NCI-H526 treated with DMSO at 0.1 percent for 48 hours (cell line): ENCODE measurements at regions not wholly inside any gene's neighbourhood (a gene's known extent, or its start where the extent isn't known, plus 50 kb on each side); places are given as distances from the start of the nearest gene placed in this dataset.

ENCODE experiments used
- DNase-seq: peaks from one replicate; lab custom pipeline; 2025; lab: John Stamatoyannopoulos, UW

DNA sequence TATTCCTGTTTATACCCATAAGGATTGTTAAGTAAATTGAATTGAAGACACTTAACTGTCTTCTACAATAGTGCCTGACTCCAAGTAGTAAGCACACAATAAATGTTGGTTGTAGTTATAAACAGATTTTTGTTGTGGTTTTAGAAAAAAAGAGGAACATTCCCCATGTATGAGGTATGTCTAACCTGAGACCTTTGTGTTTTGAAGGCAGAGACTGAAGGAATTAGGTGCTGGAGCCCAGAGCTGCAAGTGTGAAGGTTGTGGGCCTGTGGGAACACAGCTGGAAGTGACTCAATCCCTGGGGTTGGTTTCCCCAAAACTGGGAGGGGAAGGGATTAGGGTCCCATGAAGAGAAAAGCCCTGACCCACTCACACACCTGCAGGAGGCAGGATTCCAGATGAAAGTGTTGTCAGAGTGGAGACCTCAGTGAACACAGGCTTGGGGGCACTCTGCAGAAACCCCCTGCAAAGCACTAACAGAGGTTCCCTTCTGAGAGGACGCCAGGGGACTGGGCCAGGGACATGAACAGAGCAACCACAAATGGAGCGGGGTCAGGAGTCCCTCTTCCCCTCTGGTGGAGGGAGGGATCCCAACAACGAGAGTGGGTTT is 265.1 kb upstream of the KLF14 start:
- no peak for DNase-seq

DNA sequence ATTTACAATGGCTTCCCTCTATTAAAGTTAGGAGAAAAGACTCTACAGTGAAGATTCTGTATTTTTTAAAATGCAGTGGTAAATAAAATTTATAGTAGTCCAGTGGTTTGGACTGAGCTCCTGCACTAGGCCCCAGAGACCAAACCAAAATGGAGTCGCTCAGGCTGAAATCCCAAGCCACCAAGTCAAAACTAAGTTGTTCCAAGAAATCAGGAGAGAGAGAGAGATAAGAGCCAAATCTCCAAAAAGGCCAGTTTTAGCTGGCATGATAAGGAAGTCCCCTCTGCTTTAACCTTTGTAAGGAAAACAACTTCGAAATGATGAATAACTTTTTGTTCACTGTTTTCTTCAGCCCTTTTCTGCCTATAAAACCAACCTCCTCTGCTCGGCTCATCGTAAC is 265.9 kb upstream of the KLF14 start:
- no peak for DNase-seq

DNA sequence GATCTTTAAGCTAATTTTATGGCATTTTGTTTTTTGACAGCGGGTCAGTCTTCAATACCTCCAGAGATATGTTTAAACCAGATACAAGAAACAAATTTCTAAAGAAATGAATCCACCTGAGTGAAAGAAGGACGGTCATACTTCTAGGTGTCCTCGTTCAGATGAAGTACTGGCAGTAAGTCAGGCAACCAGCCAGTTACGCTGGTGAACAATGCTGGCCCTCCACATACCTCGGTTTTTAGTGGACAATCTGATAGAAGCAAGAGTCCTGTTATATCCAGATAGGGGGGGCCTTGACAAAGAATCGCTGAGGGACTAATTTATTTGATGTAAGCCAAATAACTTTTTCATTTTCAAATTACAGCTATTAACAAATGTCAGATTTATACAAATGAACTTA is 266.4 kb upstream of the KLF14 start:
- DNase-seq = no peak

DNA sequence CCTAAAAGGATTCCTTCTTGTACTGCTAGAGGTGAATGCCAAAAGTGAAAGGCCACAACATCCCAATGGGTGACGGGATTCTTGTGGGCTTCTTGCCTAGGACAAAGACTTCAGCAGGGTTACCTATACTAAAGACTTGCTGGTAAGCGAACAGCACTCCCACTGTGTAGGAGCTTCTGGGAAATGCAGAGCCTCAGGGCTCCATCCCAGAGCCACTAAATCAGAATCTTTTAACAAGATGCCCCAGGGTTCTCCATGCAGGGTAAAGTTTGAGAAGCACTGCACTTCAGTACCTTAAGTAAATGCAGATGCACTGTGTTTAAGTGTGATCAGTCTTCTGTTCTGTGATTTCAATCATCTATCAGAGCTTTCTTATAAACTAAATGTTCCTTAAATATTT is 266.9 kb upstream of the KLF14 start:
- no peak for DNase-seq

DNA sequence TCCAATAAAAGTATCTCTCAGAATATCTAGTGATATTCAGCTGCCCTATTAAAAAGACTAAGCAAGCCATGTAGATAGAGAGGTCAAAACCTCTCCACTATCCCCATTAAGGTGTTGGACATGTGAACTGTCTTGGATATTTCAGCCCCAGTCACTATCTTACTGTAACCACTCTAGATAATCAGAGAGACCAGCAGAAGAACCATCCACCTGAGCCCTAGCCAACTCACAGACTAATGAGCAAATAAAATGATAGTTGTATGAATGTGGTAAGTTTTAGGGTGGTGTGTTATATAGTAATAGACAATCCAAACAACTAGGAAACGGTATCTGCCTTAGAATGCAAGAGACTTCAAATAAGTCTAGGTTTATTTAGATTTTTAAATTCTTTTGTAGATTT is 268.6 kb upstream of the KLF14 start:
- DNase-seq = no peak

DNA sequence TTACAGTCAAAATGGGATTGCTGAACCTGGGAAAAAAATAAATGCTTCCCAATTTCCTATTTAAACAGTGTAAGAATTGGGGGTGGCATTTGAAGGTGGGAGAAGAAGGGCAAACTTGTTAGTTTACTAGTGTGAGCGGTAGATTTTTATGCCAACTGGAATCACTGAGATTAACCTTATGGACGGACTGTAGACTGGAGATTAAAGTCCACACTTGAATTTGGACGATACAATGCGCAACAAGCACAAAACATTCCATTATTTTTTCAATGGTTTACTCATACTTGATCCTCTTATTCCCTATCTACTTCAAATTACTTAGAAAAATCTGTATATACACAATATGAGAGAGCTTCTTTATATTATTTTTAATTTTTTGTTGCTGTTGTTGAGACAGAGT is 269.6 kb upstream of the KLF14 start:
- no peak for DNase-seq

DNA sequence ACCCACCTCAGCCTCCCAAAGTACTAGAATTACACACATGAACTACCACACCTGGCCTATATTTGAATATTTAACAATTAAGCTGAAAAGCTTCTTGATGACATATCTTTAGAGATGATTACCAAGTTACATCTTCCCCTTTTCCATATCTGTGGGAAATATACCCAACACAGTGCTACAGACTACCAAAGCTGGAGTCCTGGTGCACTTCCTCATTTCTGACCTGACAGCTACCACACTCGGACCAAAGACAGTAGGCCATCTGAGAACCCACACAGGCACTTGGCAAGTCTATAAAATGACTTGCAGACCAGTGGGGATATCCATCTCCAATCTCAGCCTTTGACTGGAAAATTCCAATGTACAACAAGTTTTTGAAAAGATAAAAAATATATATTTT is 270.4 kb upstream of the KLF14 start:
- DNase-seq = no peak

DNA sequence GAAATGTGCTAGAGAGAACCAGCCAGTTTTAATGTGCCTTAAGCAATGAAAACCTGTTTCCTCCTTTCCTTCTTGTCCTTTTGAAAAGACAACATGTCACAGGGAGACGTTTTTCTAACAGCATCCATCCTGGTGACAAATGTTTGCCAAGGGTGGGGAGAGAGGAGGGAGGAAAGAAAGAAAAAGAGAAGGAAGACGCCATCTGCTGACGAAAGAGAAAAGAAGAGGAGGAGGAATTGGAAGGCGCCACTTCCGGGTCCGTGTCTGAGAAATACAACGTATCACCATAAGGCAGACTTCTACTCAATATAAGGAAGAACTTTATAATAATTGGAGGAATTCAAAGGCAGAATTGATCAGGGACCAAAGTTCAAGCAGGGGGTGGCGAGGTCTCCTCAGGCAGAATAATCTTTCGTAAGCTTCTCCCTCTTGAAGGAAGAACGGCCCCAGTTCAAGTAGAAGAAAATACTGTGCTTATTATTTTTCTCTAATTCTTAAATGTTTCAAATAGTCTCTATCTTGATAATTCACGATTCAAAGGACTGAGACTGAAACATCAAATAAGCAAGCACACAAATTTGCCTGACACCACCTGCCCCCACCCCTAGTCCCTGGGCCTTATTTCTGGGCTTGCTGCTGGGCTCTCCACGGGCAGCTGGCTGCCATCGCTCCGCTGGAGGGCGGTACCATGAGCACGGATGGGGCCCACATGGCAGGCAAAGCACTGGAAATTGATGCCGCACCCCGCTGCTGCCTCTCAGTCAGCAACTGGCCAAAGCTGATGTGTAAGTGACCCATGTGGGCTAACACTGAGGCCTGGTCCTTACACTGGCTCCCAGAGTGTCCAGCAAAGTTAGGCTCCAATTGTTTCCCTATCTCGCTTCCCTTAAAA is 273.7 kb upstream of the KLF14 start:
- DNase-seq = peak; percentile 77

DNA sequence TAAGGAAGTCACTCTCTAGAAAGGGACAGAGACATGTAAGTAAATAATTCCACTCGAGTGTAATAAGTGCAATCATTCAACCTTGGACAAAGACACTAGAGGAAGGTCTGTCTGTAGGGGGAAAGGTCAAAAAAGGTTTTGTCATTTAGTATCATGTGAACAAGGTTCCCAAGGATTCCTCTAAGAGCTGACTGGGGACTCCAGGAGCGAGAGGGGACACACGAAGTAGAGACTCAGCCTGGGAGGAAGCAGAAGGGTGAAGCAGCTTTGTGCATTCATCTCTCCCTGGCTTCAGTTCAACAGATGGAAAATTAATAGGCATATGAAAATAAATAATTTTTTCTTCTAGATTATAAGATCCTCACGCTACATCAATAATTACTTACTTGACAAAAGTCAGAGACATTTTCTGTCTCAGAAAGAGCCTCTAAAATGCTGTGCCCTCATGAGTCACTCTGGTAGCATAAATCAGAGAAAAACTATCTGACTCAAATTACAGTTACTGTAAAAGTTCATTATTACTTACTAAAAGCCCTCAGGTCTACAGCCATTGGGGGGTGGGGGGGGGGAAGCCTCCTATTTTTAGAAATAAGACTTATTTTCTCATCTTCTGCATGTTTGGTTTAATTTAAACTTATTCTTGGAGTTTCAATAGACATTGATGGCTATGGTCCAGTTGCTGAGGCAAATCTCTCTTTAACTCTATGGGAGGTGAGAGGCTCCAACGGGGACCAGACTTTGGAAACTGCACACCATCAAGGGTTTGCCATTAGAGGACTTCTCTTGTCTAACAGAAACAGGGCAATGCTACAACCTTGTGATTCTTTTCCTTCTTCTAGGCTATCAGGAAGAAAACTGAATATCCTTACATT is 275.1 kb upstream of the KLF14 start:
- no peak for DNase-seq

DNA sequence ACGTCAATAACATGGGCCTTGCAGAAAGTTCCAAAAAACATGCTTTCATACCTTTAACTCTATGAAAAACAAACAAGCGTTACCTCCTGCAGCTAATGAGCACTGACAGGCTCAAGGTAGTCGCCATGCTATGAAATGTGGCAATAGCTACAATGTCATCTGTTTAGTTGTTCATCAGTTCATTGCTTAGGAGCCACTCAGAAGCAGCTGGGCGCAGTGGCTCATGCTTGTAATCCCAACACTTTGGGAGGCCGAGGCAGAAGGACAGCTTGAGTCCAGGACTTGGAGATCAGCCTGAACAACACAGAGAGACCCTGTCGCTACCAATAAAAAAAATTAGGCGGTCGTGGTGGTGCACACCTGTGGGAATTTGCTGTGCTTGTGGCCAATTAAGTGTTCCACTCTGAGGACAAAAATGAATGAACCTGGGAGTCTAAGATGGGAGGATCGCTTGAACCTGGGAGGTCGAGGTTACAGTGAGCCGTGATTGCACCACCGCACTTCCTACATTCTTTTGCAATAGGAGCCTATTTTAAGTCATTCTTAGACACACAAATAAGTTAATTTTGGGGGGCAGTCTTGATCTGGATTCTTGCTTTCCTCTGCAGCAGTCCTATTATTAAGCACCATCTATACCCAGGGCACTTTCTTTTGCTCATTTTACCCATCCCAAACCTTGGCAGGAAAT is 276.2 kb upstream of the KLF14 start:
- DNase-seq = no peak

DNA sequence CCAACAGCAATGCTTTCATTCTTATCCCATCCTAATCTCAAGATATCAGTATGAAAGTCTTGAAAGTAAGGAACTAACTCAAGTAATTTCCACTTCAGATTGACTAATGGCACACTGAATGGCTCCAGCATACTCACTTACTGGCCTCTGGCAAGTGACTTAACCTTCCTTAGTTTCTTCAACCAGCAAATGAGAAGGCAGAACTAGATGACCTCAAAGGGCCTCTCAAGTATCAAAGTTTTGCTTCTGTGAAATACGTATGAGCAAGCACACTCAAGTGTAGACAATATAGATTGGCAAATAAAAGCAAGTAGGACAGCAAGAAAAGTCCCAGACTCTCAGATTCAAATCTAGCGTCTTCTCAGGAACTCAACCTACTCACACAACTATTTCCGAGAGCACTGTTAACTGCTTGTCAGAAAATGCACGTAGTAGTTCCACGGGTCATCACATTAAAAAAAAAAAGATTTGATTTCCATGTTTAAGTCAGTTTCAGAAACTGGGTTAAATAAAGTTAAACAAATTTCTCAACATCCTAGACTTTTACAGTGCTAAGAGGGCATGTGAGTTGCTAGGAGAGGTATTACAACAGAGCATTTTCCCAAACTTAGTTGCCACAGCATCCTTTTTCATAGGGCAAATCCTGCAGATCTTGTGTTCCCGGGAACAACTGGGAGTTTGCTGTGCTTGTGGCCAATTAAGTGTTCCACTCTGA is 276.9 kb upstream of the KLF14 start:
- no peak for DNase-seq

DNA sequence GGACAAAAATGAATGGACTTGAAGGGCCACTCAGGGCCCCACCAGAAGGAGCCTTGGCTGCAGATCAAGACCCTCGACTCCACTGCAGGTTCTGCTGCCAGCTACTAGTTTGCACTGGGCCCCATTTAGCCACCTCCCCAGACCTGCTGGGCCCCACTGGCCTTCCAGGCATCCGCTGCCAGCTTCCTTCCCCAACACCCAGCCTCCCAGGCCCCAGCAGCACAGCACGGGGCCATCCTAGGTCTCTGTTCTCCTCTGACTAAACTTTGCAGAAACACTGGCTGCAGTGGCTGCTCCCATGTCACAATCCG is 277.4 kb upstream of the KLF14 start:
- DNase-seq = no peak

DNA sequence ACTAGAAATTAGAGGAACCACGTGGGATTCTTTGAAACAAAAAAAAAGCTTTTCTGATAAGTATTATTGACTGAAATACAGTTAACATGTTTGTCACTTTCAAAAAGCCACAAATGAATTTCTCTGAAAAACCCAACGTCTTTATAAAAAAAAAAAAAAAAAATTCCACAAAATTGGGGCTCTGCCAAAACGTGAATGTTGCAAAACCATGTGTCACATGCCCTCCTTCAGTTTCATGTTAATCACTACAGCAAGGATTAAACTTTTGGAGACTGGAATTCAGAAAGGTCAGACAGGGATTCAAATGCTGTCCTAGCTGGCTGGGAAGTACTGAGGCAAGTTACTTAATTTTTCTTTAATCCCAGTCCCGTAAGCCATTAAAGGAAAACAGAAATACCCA is 278.0 kb upstream of the KLF14 start:
- DNase-seq = no peak

DNA sequence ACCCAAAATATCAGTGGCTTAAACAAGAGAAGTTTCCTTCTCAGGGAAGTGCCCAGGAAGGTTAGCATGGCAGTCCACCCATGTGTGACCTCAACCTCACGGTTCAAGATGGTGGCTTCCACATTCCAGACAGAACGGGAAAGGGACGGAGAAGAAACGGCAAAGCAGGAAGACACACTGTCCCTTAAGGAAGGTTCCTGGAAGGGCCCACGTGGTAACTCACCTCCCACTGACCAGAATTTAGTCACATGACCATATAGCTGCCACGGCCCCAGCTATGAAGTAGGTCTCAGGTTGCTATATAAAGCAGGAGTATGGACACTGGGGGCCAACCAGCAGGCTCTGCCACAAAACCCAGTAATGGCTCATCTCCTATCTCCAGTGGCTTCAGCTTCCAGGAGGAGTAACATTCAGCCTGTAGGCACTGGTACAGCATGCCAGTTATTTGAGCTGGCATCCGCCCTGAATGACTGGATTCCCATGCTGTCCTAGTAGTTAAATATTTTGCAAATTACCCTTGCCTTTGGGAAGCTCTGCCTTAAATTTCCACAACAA is 278.5 kb upstream of the KLF14 start:
- DNase-seq = no peak

DNA sequence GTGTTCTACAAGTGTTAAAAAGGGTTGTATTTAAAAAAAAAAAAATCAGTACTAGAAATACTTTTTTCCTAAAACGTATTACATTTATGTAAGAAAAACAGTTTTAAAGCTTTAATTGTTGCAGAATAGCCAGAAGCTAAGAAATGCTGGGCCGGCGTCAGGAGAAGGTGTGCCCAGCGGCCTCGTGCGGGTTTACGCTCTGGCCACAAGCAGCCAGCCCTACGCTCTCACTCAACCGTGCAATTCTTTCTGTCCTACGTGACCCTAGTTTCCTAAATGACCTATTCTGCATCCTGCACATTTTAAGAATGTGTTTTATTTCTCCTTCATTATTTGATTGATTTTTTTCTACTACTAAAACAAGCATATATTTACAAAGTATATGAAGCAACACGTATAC is 279.7 kb upstream of the KLF14 start:
- DNase-seq = no peak

DNA sequence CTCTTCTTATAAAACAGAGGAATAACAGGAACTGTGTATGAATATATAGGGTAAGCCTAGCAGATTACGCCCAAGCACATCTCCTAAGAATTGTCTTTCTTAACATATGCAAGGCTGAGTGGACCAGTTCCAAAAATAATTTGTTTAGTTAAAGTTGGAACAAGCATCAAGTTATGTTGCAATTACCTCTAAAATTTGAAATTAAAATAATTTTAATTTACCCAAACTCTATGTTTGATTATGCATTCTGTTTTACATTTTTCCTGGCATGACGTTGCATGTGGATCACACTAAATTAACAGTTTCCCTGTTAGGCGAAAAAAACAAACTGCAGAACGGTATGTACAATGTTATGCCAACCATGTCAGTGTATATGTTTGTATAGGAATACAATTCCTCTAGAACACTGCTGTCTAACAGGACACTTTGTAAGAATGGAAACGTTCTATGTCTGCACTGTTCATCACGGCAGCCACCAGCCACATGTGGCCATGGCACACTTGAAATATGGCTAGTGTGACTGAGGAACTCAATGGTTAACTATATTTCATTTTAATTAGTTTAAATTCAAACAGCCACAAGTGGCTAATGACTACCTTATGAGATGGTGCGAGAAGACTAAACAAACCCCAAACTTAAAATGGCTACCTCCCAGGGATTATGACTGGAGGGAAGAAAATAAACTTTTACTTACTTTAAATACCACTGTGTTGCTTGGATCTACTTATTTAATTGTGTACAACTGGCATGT is 281.1 kb upstream of the KLF14 start:
- no peak for DNase-seq

DNA sequence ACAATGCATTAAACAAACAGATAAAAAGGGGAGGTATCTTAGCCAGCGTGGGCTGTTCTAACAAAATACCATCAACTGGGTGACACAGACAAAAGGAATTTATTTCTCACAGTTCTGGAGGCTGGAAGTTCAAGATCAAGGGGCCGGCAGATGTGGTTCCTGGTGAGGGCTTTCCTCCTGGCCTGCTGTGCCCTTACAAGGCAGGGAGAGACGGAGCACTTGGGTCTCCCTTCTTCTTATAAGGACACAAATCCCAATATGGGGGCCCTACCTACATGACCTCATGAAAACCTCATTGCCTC is 281.6 kb upstream of the KLF14 start:
- no peak for DNase-seq

DNA sequence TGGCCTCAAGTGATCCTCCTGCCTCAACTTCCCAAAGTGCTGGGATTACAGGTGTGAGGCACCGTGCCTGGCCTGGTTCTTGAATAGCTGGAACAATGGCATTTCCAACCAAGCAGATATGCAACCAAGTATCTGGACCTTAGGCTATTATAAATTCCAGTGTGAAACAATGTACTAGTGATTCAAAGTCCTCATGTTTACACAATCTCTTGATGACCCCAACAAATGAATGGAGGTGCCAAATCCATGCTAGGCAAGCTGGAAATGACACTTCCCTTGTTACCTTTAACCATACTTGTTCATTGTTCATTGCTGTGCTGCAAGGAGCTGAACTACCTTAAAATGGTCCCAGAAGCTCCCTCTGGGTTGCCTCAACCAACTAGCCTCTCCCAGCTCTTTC is 282.2 kb upstream of the KLF14 start:
- DNase-seq = no peak

DNA sequence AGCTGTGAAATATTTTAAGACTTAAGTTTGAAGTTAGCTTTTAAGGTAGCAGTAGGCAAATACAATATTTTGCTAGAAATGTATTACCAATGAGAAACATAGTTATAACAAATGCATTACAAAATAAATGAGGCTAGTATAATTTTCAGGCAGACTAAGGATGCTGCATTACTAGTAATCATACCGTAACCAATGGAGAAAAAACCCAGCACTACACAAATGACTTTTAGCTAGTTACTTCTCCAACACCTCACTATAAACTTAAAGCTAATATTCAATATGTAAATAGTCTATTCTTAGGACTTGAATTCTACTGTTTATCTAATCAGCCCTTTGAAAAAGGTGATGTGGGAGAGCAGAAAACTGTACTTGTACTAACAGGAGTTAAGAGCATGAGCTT is 285.3 kb upstream of the KLF14 start:
- DNase-seq = no peak

DNA sequence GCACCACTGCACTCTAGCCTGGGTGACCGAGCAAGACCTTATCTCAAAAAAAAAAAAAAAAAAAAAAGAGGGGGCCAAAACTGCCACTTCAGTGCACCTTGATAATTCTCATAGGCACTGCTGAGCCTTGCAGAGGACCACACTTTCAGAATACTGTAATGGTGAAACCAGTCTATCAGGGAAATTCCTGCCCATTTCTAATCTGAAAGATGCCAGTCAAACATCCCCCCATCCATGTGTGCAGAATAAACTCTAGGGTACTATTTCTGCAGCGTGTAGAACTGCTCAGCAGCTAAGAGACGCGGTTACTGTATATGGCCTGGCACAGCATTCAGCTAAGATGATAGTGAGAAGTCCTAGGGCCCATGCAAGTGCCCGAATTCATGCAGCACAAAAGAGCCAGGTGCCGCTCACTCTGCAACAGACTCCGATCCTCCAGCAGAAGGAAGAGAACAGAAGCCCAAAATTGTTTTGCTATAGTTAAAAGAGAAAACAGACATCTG is 286.8 kb upstream of the KLF14 start:
- no peak for DNase-seq

DNA sequence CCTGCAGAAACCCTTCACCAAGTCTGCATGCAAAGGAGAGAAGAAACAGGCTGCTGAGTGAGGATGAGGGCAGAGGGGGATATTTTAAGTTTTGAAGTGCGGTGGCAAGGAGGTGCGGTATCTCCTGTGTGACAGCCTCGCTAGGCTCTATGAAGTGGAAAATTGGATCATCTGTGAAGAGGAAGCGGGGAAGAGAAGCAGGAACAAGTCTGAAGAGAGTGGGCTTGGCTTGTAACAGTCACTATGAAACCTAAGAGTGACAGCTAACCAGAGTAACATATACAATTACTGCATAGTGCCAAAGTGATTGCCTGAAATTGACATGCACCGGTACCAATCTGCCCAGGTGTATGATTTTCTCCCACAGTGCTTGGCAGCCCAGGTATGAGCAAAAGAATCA is 287.5 kb upstream of the KLF14 start:
- no peak for DNase-seq
